ENCODE measurements at regions not wholly inside any gene's neighbourhood (a gene's known extent, or its start where the extent isn't known, plus 50 kb on each side); places are given as distances from the start of the nearest gene placed in this dataset.

DNA sequence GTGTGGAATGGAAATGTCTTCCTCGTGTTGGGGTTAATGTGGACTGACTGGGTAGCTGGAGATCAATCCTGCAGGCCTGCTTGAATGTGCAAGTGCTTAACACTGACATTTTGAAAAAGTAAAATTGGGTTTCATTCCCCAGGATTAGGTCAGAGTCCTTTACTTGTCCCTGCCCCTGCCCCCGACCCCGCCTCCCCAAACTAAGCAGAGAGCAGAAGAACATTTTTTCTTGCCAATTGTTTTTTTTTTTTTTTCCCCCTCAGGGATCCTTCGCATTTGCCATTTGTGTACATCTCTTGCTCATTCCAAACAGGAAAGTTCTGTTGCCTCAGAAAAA is 147.0 kb upstream of the NR2F2 start:
- Histone ChIP-seq H3K4me3 (ENCODE audit: low read length in 2 of 2) (no peak overlapping the region), H3K27me3 (ENCODE audit: insufficient read depth, low read length) (no peaks in the 10 kb centered on the region), H3K9me3 (ENCODE audit: control insufficient read depth in 1 of 2, low read length in 2 of 2) (no peaks in the 10 kb centered on the region), H3K4me1 (ENCODE audit: insufficient read depth, low read length) (no peaks in the 10 kb centered on the region), H3K36me3 (ENCODE audit: insufficient read depth, low read length) (no peaks in the 10 kb centered on the region), H3K27ac (ENCODE audit: low read depth, low read length) (no peak overlapping the region)
- no peak for DNase-seq
- POLR2A ChIA-PET (ENCODE audit: partially characterized antibody): no interaction called here
- no peak overlapping the region for H3K27ac Mint-ChIP-seq
- peaks cover 0 to 1% (median 0%) of the 10 kb centered on the region in 4 donors for H3K4me1 Mint-ChIP-seq
- peaks cover 0 to 3% (median 0%) of the 10 kb centered on the region in 8 donors for H3K9me3 Mint-ChIP-seq
- H3K36me3 Mint-ChIP-seq: no peaks in the 10 kb centered on the region
- H3K4me3 Mint-ChIP-seq: no peak overlapping the region
- H3K27me3 Mint-ChIP-seq: peaks cover 0 to 3% of the 10 kb centered on the region in 2 donors
- intact Hi-C loops (cut with micrococcal nuclease): no loop called here
- CTCF ChIA-PET (ENCODE audit: partially characterized antibody): no interaction called here

DNA sequence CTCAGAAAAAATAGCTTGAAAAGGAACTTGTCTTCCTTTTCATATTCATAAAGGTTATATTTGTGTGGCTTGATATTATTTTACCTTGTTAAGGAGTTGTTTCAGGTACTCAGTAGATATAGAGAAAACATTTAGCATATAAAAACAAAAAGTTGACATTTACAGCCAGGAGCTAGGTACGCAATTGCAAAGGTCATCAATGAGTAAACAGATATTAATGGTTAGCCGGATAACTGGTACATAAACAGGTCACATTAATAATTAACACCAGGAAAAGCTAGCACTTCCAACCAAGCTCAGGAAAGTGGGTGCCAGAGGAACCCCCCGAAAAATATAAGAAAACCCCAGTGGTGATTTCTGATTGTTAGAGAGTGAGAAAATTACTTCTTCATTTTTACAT is 146.6 kb upstream of the NR2F2 start:
- POLR2A ChIA-PET (ENCODE audit: partially characterized antibody): no interaction called here
- CTCF ChIA-PET (ENCODE audit: partially characterized antibody): no interaction called here
- no peak overlapping the region for H3K4me3 ChIP-seq (ENCODE audit: low read length in 2 of 2)
- no peak overlapping the region for H3K27ac ChIP-seq (ENCODE audit: low read depth, low read length)
- Mint-ChIP-seq H3K27ac (no peak overlapping the region), H3K27me3 (peaks cover 0 to 3% of the 10 kb centered on the region in 2 donors), H3K9me3 (peaks cover 0 to 3% (median 0%) of the 10 kb centered on the region in 8 donors), H3K36me3 (no peaks in the 10 kb centered on the region), H3K4me1 (no peaks in the 10 kb centered on the region), H3K4me3 (no peak overlapping the region)
- H3K9me3 ChIP-seq (ENCODE audit: control insufficient read depth in 1 of 2, low read length in 2 of 2): no peaks in the 10 kb centered on the region
- no peaks in the 10 kb centered on the region for H3K36me3 ChIP-seq (ENCODE audit: insufficient read depth, low read length)
- no peaks in the 10 kb centered on the region for H3K27me3 ChIP-seq (ENCODE audit: insufficient read depth, low read length)
- DNase-seq: no peak
- intact Hi-C loops (cut with micrococcal nuclease): no loop called here
- H3K4me1 ChIP-seq (ENCODE audit: insufficient read depth, low read length): no peaks in the 10 kb centered on the region

DNA sequence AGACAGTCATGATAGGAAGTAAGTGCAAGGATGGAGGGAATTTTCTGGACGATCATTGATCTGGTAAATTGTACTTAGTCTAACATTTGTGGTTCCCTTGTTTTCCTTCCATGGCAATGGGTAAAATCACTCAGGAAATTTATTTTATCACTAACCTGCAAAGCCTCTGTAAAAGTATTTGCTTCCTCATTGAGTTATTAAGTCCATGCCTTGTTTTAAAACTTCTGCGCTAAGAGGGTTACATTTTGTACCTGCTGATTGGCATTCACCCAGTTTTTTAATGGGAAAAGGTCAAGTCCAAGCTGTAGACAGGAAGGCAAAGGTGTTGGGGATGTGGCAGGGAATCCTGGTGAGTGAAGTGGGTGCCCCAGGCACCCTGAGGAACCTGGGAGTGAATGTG is 146.2 kb upstream of the NR2F2 start:
- intact Hi-C loops (cut with micrococcal nuclease): no loop called here
- Histone ChIP-seq H3K9me3 (ENCODE audit: control insufficient read depth in 1 of 2, low read length in 2 of 2) (no peaks in the 10 kb centered on the region), H3K27ac (ENCODE audit: low read depth, low read length) (no peak overlapping the region), H3K4me3 (ENCODE audit: low read length in 2 of 2) (no peak overlapping the region), H3K27me3 (ENCODE audit: insufficient read depth, low read length) (no peaks in the 10 kb centered on the region), H3K4me1 (ENCODE audit: insufficient read depth, low read length) (no peaks in the 10 kb centered on the region), H3K36me3 (ENCODE audit: insufficient read depth, low read length) (no peaks in the 10 kb centered on the region)
- no peaks in the 10 kb centered on the region for H3K4me1 Mint-ChIP-seq
- peaks cover 0 to 3% of the 10 kb centered on the region in 2 donors for H3K27me3 Mint-ChIP-seq
- no peaks in the 10 kb centered on the region for H3K36me3 Mint-ChIP-seq
- no peak overlapping the region for H3K27ac Mint-ChIP-seq
- POLR2A ChIA-PET (ENCODE audit: partially characterized antibody): no interaction called here
- H3K9me3 Mint-ChIP-seq: peaks cover 0 to 3% (median 0%) of the 10 kb centered on the region in 8 donors
- no peak for DNase-seq
- CTCF ChIA-PET (ENCODE audit: partially characterized antibody): no interaction called here
- no peak overlapping the region for H3K4me3 Mint-ChIP-seq

DNA sequence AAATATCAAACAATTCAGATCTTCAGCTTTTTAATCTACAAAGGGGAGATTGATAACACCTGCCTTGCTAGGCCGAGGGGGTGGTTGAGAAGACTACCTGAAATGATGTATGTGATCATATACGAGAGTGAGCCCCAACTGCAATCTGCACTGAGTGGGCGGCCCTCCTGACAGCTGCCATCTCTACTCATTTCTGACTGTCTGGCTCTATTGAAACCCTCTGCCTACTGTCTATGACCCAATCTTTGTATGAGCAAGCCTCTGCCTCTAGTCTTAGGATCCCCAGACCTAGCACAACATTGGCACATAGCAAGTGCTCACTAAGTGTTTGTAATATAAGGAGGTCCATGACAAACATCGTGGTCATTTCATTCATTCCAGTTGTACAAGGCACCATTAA is 144.4 kb upstream of the NR2F2 start:
- CTCF ChIA-PET (ENCODE audit: partially characterized antibody): no interaction called here
- no peaks in the 10 kb centered on the region for H3K9me3 ChIP-seq (ENCODE audit: control insufficient read depth in 1 of 2, low read length in 2 of 2)
- intact Hi-C loops (cut with micrococcal nuclease): no loop called here

DNA sequence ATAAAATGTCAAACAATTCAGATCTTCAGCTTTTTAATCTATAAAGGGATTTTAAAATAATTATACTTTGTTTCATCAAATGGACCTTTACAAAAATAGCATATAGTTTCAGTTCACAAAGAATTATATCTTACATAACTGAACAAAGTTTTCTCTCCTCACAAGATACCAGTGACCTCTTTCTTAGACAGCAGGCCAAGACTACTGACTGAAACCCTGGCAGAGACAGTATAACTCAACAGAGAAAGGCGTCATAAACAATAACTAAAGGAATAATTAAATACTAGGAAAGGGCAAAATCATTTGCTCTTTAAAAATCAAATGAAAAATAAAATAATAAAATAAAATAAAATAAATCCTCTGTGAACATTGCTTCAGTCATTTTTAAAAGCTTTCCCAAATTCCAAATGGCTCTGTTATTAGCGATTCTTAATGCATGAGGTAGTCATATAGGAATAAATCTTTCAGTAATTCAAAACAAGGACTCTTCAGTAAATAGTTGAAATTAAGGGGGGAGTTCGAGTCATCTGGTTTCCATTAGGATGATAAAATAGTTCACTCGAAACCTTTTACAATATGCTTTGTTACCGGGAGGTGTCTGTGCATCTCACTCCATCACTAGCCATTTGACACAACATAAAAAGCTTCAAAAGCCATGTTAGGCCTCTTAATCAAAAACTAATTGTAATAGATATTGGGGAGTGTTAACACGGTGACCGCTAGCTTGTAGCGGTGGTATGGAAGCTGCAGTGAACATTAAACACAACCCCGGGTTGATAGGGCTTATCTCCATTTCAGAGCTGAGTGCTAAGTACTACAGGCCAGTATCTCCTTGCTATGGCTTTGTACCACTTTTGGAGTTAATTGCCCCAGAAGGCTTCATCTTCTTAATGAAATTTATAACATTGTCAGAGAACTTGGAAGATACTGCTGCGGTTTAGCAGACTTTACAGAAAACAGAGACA is 142.9 kb upstream of the NR2F2 start:
- Histone ChIP-seq H3K4me3 (ENCODE audit: low read length in 2 of 2) (no peak overlapping the region), H3K36me3 (ENCODE audit: insufficient read depth, low read length) (no peaks in the 10 kb centered on the region), H3K27ac (ENCODE audit: low read depth, low read length) (no peak overlapping the region), H3K4me1 (ENCODE audit: insufficient read depth, low read length) (no peaks in the 10 kb centered on the region), H3K27me3 (ENCODE audit: insufficient read depth, low read length) (no peaks in the 10 kb centered on the region), H3K9me3 (ENCODE audit: control insufficient read depth in 1 of 2, low read length in 2 of 2) (no peaks in the 10 kb centered on the region)
- Mint-ChIP-seq H3K36me3 (no peaks in the 10 kb centered on the region), H3K27me3 (no peaks in the 10 kb centered on the region), H3K27ac (no peak overlapping the region), H3K9me3 (peaks cover 0 to 6% (median 0%) of the 10 kb centered on the region in 8 donors), H3K4me3 (no peak overlapping the region), H3K4me1 (no peaks in the 10 kb centered on the region)
- intact Hi-C loops (cut with micrococcal nuclease): no loop called here
- ChIA-PET CTCF (ENCODE audit: partially characterized antibody) (no interaction called here), POLR2A (ENCODE audit: partially characterized antibody) (no interaction called here)
- DNase-seq: no peak

More for the DNA sequence above, 144.4 kb upstream of the NR2F2 start:
- DNase-seq: no peak
- Mint-ChIP-seq H3K9me3 (peaks cover 0 to 3% (median 0%) of the 10 kb centered on the region in 8 donors), H3K27ac (no peak overlapping the region), H3K27me3 (peaks cover 0 to 3% of the 10 kb centered on the region in 2 donors), H3K36me3 (no peaks in the 10 kb centered on the region), H3K4me1 (no peaks in the 10 kb centered on the region), H3K4me3 (no peak overlapping the region)
- H3K4me1 ChIP-seq (ENCODE audit: insufficient read depth, low read length): no peaks in the 10 kb centered on the region
- no peak overlapping the region for H3K27ac ChIP-seq (ENCODE audit: low read depth, low read length)
- no peaks in the 10 kb centered on the region for H3K27me3 ChIP-seq (ENCODE audit: insufficient read depth, low read length)
- POLR2A ChIA-PET (ENCODE audit: partially characterized antibody): no interaction called here
- no peak overlapping the region for H3K4me3 ChIP-seq (ENCODE audit: low read length in 2 of 2)
- H3K36me3 ChIP-seq (ENCODE audit: insufficient read depth, low read length): no peaks in the 10 kb centered on the region

DNA sequence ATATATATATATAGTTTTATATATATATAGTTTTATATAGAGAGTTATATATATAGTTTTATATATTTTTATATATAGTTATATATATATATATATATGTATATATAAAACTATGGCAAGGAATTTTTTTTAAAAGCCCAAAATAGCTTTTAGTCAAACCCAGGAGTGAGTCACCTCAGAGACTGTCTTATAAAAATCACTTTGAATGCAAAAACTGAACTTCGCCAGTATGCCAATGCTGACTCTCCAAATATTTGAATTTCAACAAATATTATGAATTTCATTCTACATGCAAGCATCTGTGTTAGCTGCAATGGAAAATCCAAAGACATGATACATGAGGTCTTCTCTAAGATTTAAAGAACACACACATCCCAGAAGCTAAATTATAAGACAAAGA is 132.8 kb upstream of the NR2F2 start:
- Histone ChIP-seq H3K9me3 (ENCODE audit: control insufficient read depth in 1 of 2, low read length in 2 of 2) (no peaks in the 10 kb centered on the region), H3K4me1 (ENCODE audit: insufficient read depth, low read length) (no peaks in the 10 kb centered on the region), H3K27me3 (ENCODE audit: insufficient read depth, low read length) (no peaks in the 10 kb centered on the region), H3K27ac (ENCODE audit: low read depth, low read length) (no peak overlapping the region), H3K36me3 (ENCODE audit: insufficient read depth, low read length) (no peaks in the 10 kb centered on the region), H3K4me3 (ENCODE audit: low read length in 2 of 2) (no peak overlapping the region)
- peaks cover 0 to 25% (median 10%) of the 10 kb centered on the region in 8 donors for H3K9me3 Mint-ChIP-seq
- ChIA-PET CTCF (ENCODE audit: partially characterized antibody) (no interaction called here), POLR2A (ENCODE audit: partially characterized antibody) (no interaction called here)
- no peaks in the 10 kb centered on the region for H3K4me1 Mint-ChIP-seq
- H3K36me3 Mint-ChIP-seq: no peaks in the 10 kb centered on the region
- H3K4me3 Mint-ChIP-seq: no peak overlapping the region
- intact Hi-C loops (cut with micrococcal nuclease): no loop called here
- H3K27ac Mint-ChIP-seq: no peak overlapping the region
- no peak for DNase-seq
- H3K27me3 Mint-ChIP-seq: peaks cover 0 to 1% of the 10 kb centered on the region in 2 donors

- Mint-ChIP-seq H3K9me3 (peaks cover 3 to 32% (median 12%) of the 10 kb centered on the region in 8 donors), H3K4me3 (no peak overlapping the region), H3K27me3 (peaks cover 0 to 1% of the 10 kb centered on the region in 2 donors), H3K4me1 (no peaks in the 10 kb centered on the region), H3K27ac (no peak overlapping the region), H3K36me3 (no peaks in the 10 kb centered on the region)
- CTCF ChIA-PET (ENCODE audit: partially characterized antibody): no interaction called here
- DNase-seq: no peak
- POLR2A ChIA-PET (ENCODE audit: partially characterized antibody): no interaction called here
- intact Hi-C loops (cut with micrococcal nuclease): no loop called here
- no peaks in the 10 kb centered on the region for H3K27me3 ChIP-seq (ENCODE audit: insufficient read depth, low read length)
- no peaks in the 10 kb centered on the region for H3K9me3 ChIP-seq (ENCODE audit: control insufficient read depth in 1 of 2, low read length in 2 of 2)
- H3K36me3 ChIP-seq (ENCODE audit: insufficient read depth, low read length): no peaks in the 10 kb centered on the region
- no peak overlapping the region for H3K4me3 ChIP-seq (ENCODE audit: low read length in 2 of 2)
- H3K27ac ChIP-seq (ENCODE audit: low read depth, low read length): no peak overlapping the region
- no peaks in the 10 kb centered on the region for H3K4me1 ChIP-seq (ENCODE audit: insufficient read depth, low read length)
Measured at GRCh38 chr15:96199111-96199510, 131.4 kb upstream of the NR2F2 start.

All from CD4-positive, alpha-beta memory T cell (primary cell).